ENCODE measurements at regions not wholly inside any gene's neighbourhood (a gene's known extent, or its start where the extent isn't known, plus 50 kb on each side); places are given as distances from the start of the nearest gene placed in this dataset.

- no peak for DNase-seq (ENCODE audit: low read depth in 2 of 2)
These were observed 286.3 kb downstream of the FAM43A start for GRCh38 chr3:194971965-194972364.

DNA sequence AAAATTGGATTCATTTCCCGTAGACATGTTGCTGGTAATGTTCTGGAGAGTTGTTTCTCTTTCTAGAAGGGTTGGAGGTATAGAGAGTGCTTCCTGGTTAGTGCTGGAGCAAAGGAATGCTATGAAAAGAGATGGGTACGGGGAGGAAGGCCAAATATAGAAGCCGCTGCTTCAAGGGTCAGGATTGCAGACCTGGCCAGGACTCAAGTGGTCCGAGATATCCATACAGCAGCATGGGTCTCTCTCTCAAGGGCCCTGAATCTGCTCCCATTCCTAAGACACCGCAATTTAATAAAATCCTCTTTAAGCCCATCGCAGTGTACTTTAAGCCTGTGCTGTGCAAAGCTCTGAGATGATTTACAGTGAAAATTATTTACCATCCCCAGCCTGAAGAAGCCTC, 287.0 kb downstream of the FAM43A start:
- no peak for DNase-seq (ENCODE audit: low read depth in 2 of 2)

- no peak for DNase-seq (ENCODE audit: low read depth in 2 of 2)
These were observed 287.8 kb downstream of the FAM43A start for GRCh38 chr3:194973366-194974000.

DNA sequence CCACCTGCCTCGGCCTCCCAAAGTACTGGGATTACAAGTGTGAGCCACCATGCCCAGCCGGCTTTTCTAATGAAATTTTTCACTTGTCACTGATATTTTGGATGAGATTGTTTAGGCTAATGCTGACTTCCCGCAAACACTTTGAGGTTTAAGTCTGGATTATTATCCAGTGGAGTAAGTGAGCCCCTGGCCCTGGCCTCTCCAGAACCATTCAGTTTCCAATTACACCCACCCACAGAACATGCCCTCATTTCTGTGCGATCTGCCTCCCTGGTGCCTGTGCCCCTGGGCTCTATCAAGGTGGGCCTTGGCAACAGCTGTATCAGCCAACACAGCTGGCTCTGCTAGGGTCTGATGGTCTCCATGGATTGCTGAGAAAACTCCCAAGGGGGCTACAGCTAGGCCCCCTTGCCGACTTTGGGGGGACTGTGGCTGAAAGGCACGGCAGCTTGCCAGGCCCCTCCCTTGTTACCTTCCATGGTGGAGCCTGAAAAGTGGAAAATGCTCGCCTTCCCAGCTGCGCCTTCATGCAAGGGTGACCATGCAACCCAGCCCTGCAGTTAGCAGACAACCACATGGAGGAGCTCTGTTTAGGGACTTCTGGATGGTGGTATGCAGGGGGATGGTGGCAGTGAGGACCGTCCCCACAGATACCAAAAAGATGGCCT, 288.9 kb downstream of the FAM43A start:
- DNase-seq (ENCODE audit: low read depth in 2 of 2) = no peak

DNA sequence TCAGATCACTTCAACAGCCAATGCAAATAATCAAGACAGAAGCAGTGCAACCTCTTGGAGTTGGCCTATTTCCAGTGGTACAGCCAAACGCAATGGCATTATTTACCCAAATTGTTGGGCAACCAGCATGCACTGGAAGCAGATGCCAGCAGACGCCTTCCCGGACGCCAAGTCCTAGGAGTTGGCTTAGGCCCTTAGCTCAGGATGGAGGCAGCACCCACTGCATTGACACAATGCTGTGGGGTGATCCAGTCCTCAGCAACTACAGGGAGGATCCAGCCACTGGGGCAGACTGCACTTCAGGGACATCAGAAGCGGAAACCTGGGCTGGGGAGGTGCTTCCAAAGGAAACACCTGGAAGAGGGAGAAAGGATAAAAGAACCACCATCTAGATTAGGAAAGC, 290.4 kb downstream of the FAM43A start:
- no peak for DNase-seq (ENCODE audit: low read depth in 2 of 2)

- DNase-seq (ENCODE audit: low read depth in 2 of 2) = no peak
These were observed 291.2 kb downstream of the FAM43A start for GRCh38 chr3:194976874-194977273.

GRCh38 chr3:194977356-194977755, 291.7 kb downstream of the FAM43A start:
- DNase-seq (ENCODE audit: low read depth in 2 of 2) = no peak

DNA sequence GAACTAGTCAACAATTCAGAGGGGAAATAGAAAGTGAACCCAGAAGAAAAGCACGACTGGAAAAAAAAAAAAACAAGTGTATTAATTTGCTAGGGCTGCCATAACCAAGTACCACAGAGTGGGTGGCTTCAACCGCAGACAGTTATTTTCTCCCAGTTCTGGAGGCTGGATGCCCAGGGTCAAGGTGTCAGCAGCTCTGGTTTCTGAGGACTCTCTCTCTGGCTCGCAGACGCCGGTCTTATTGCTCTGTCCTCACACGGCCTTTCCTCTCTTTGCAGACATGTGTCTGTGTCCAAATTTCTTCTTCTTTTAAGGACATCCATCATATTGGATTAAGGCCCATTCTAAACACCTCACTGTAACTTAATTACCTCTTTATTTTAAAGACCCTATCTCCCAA, 291.8 kb downstream of the XXYLT1 start:
- DNase-seq (ENCODE audit: low read depth in 2 of 2) = no peak

DNA sequence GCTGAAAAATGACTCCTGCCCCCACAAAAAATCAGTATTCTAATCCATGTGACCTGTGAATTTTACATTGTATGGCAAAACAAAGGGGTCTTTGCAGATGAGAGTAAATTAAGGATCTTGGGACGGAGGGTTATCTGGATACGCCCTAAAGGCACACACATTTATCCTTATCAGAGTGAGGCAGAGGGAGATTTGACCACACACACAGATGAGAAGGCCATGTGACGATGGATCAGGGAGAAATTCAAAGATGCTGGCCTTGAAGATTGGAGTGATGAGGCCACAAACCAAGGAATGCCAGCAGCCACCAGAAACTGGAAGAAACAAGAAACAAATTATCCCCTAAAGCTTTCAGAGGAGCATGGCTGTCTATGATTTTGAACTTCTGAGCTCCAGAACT, 288.5 kb downstream of the XXYLT1 start:
- no peak for DNase-seq (ENCODE audit: low read depth in 2 of 2)

GRCh38 chr3:194983121-194983520, 287.8 kb downstream of the XXYLT1 start:
- DNase-seq (ENCODE audit: low read depth in 2 of 2) = no peak

GRCh38 chr3:194983620-194984019, 287.3 kb downstream of the XXYLT1 start:
- no peak for DNase-seq (ENCODE audit: low read depth in 2 of 2)

- DNase-seq (ENCODE audit: low read depth in 2 of 2) = no peak
These were observed 286.9 kb downstream of the XXYLT1 start for GRCh38 chr3:194984066-194984465.

DNA sequence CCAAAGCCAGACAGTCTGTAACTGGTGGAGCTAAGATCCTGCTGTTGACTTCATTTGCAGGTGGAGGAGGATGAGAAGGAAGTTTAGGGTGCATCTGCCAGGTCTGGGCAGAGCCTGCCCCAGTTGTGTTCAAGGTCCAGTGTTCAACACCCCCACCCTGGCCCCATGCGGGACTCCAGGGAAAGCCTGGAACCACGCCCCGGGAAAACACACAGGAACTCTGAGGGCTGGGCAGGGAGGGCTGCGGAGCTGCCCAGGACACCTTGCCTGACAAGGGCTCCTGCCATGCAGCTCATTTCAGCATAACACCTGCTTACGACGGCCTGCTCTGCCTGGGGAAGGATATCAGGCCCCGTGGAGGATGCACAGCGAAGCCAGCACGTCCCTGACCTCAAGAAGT, 286.3 kb downstream of the XXYLT1 start:
- DNase-seq (ENCODE audit: low read depth in 2 of 2) = no peak

GRCh38 chr3:194985031-194985578, 285.9 kb downstream of the XXYLT1 start:
- DNase-seq (ENCODE audit: low read depth in 2 of 2) = no peak

DNA sequence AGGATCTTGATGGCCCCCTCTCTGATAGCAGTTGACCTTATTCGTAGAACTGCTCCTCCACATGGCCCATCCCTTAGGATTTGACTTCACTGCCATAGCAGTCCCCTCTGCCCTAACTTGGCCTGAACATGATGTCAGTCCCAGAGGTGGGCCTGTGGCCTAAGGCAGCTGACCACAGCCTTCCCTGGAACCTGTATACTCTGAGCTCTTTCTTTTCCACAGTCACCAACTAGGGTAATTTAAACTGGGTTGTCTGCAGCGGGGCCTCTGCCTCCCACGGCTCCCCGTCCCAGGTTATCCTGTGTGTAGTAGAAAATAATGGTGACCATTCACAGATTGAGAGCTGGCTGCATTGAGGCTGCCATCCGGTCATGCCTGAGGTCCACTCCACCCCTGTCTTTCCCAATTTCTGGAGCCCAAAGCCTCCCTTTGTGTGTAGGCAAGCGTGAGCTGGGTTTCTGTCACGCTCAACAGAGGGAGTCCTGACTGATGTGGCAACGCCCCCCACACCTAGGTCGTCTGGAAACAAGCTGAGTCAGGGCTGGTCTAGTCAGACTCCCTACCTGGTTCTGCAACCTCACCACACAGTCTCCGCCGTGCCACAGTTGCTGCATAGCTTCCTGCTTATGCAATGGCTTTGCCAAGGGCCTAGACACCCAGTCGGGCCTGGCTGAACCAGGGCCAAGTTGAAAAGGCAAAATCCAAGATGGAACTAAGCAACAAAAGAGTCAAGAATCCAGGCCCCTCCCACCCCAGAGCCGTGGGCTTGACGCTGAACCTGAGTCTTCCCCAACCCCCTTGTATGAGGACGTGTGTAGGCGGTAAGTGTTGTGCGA, 284.5 kb downstream of the XXYLT1 start:
- DNase-seq (ENCODE audit: low read depth in 2 of 2) = no peak

DNA sequence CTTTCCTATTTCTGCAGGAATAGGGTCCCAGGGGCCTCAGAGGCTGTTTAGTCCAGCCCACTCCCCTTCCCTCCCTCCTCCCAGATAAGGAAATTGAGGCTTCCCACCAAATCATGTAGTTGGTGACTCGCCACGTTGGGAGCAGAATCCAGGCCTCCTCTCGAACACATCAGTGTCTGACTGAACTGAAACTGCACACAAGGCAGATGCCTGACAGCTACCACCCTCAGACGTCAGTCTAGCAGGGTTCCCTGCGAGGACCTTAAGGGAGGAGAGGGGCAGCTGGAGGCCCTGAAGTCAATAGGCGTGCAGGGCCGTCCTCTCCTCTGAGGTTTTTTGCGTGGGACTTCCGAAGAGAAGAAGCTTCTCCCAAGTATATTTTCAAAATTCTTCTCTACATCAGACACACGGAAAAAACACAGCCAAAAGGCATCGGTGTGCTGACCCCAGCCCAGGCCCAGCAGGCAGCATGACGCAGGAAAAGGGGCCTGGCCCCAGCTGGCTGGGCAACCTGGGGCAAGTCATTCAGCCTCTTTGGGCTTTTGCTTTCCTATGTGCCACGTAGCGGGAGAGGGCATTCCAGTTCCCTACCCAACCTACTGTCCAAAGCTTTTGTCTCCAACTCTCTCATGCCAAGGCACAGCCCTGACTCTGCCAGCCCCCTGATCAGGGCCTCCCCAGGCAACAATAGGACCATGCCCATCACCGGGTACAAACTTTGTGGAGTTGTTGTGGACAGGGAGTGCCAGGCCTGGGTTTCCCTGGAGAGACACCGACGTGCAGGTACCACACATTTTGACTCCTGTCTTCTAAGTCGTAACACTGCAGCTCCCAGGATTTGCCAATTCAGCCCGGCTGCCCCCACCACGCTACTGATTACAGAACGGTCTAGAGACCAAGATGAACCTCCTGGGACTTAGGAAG, 283.1 kb downstream of the XXYLT1 start:
- DNase-seq (ENCODE audit: low read depth in 2 of 2) = no peak

DNA sequence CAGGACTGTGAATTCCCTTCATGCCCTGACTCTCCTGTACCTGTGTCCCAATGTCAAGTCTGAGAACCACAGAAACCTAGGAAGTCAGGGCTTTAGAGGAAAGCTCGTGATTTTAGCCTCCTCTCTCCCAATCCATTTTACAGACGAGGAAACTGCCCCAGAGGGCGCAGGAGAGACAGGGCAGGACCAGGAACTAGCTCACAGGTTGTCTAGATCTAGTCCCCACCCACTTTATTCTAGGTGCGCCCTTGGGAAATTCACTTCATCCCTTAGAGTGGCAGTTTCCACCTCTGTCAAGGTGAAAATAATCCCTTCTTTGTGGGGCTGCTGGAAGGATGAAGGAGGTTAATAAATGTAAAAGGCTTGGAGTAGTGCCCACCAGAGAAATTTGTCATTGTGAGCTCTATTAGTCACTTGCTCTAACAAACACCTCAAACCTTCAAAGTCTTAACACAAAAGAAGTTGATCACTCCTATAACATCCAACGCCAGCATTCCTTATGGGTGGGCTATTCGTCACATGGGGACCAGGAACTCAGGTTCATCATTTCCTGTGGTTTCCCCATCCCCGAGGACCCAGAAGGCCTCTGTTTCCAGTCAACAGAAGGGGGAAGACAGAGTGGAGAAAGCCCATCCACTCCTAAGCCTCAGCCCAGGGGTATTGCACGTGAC, 282.3 kb downstream of the XXYLT1 start:
- no peak for DNase-seq (ENCODE audit: low read depth in 2 of 2)

DNA sequence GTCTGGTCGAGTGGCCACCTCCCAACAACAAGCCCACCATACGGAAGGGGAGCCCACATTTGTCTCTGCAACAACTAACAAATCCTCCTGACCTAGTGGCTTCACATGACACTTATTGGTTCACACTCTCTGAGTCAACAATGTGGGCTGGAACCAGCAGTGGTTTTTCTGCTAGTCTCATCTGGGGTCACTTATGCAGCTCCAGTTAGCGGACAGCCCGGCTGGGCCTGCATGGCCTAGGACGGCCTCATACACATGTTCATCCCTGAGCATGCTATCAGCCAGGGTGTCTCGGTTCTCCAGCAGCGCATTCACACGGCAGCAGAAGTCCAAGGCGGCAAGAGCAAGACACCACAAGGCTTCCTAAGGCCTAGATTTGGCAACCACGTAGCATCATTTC, 281.7 kb downstream of the XXYLT1 start:
- DNase-seq (ENCODE audit: low read depth in 2 of 2) = no peak

DNA sequence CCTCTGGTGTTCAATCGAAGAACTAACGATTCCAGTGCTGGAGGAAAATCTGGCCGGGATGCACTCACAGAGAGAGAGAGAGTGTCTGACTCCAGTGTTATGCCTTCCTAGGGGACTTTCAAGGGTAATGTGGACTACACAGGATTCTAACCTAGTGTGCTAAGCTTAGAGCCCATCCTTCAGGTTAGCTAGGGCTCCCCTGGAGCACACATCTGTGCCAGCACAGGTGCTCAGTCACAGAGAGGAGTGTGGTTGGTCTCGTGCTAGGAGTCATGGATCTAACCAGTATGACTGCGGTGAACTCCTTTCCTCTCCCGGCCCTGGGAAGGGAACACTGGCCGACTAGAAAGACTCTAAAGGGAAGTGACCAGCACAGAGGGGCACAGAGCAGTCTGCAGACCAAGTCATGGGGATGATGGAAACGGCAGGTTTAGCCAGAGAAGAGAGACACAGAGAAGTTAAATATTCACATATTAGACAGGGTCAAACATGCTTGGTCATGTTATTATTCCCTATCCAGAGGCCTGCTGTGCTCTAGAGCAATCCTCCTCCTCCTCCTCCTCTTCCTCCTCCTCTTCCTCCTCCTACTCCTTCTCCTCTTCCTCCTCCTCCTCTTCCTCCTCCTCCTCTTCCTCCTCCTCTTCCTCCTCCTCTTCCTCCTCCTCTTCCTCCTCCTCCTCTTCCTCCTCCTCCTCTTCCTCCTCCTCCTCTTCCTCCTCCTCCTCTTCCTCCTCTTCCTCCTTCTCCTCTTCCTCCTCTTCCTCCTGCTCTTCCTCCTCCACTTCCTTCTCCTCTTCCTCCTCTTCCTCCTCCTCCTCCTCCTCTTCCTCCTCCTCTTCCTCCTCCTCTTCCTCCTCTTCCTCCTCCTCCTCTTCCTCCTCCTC, 280.3 kb downstream of the XXYLT1 start:
- no peak for DNase-seq (ENCODE audit: low read depth in 2 of 2)

- DNase-seq (ENCODE audit: low read depth in 2 of 2) = no peak
These were observed 279.7 kb downstream of the XXYLT1 start for GRCh38 chr3:194991338-194991654.
